ENCODE measurements at regions not wholly inside any gene's neighbourhood (a gene's known extent, or its start where the extent isn't known, plus 50 kb on each side); places are given as distances from the start of the nearest gene placed in this dataset.

- in situ Hi-C loops (cut with HindIII; ENCODE audit: extremely low pct_ligation_motif_present, low pct_unique_long_range_greater_than_20kb) (no loop called here), intact Hi-C loops (cut with micrococcal nuclease; ENCODE audit: unreplicated experiment) (no loop called here)
- ChIA-PET POLR2A (no interaction called here), CTCF (ENCODE audit: low intra/inter-chr PET ratio, low total read pairs) (no interaction called here)
- FAIRE-seq = no peak
- H3K4me3 ChIP-seq (replicated peaks in 1 of 3; ENCODE audit: insufficient read depth in 1 of 3, low read depth in 2 of 3, low read length in 3 of 3) = no peak overlapping the region
- no peak overlapping the region for H3K4me2 ChIP-seq (ENCODE audit: low read depth, low read length)
- no peaks in the 10 kb centered on the region; the same call in 1 of the 2 replicates for H4K20me1 ChIP-seq (ENCODE audit: insufficient read depth, low read length)
- H3K9me3 ChIP-seq (ENCODE audit: low read length) = no peaks in the 10 kb centered on the region
- H3K9ac ChIP-seq (ENCODE audit: insufficient read depth, low read depth, low read length) = no peak overlapping the region
- ATAC-seq = peak; percentile 31
- no peaks in the 10 kb centered on the region for H3K36me3 ChIP-seq (replicated peaks in 1 of 2; ENCODE audit: control insufficient read depth in 1 of 2, insufficient read depth in 2 of 2, low read length in 2 of 2)
- DNase-seq (ENCODE audit: low spot score) = no peak
- H2AFZ ChIP-seq (ENCODE audit: low read length) = no peak overlapping the region
- H3K27me3 ChIP-seq (ENCODE audit: control insufficient read depth in 1 of 2, insufficient read depth in 2 of 2, low read length in 2 of 2) = peaks cover 3 to 45% of the 10 kb centered on the region in 2 experiments; a peak in 3 of 5 replicates
- no peak overlapping the region for H3K27ac ChIP-seq (ENCODE audit: extremely low read length, insufficient read depth, low read length)
- no peaks in the 10 kb centered on the region for H3K4me1 ChIP-seq (ENCODE audit: insufficient read depth, low read length)
- WGBS (ENCODE audit: low lambda C conversion rate) = 2% methylated on average over 6 of the region's 8 CpGs
- BruUV-seq (replicated peaks) = no TSS peak
- H3K79me2 ChIP-seq (ENCODE audit: insufficient read depth, low read length) = no peaks in the 10 kb centered on the region
- TF ChIP-seq ZBTB34 (CRISPR knock-in tag; IDR thresholded peaks at IDR 0.05) = no peak
- no peak for TF ChIP-seq AFF4 (CRISPR knock-in tag; IDR thresholded peaks at IDR 0.05)
- no peak for TF ChIP-seq ZFP41 (CRISPR knock-in tag; IDR thresholded peaks at IDR 0.05; ENCODE audit: borderline replicate concordance)
- no peak for TF ChIP-seq ZNF326 (CRISPR knock-in tag; IDR thresholded peaks at IDR 0.05; ENCODE audit: borderline replicate concordance)
- TF ChIP-seq TRAFD1 (CRISPR knock-in tag; IDR thresholded peaks at IDR 0.05; ENCODE audit: borderline replicate concordance) = no peak
- no peak for TF ChIP-seq ZBTB49 (CRISPR knock-in tag; IDR thresholded peaks at IDR 0.05; ENCODE audit: borderline replicate concordance)
- TF ChIP-seq ZNF781 (CRISPR knock-in tag; IDR thresholded peaks at IDR 0.05; ENCODE audit: borderline replicate concordance, not compliant biosample characterization) = no peak
- TF ChIP-seq PHF8 (CRISPR knock-in tag; IDR thresholded peaks at IDR 0.05) = no peak
- TF ChIP-seq NFAT5 (CRISPR knock-in tag; IDR thresholded peaks at IDR 0.05) = no peak
Measured at GRCh38 chr2:797556-797955, 120.3 kb upstream of the TMEM18 start.
